ENCODE measurements at regions not wholly inside any gene's neighbourhood (a gene's known extent, or its start where the extent isn't known, plus 50 kb on each side); places are given as distances from the start of the nearest gene placed in this dataset.
A peak's percentile ranks its signal among the peaks of the same experiment; 100 is the strongest.

GRCh38 chr14:22486675-22487074, 102.3 kb downstream of the DAD1 start:
- H3K9me3 ChIP-seq = no peaks in the 10 kb centered on the region
- peaks cover 0 to 23% (median 0%) of the 10 kb centered on the region in 4 donors for H3K4me1 ChIP-seq
- H3K4me3 ChIP-seq = no peak overlapping the region
- intact Hi-C loops (cut with DNase I; ENCODE audit: low total_unique reads) = no loop called here
- no peak for TF ChIP-seq CTCF (IDR thresholded peaks at IDR 0.05)
- no peak for DNase-seq
- no peaks in the 10 kb centered on the region for H3K27me3 ChIP-seq
- peak overlapping the region; percentile 6 to 16 for H3K27ac ChIP-seq
- H3K36me3 ChIP-seq = no peaks in the 10 kb centered on the region

GRCh38 chr14:22485649-22486048, 103.4 kb downstream of the DAD1 start:
- Histone ChIP-seq H3K27me3 (no peaks in the 10 kb centered on the region), H3K4me1 (peaks cover 0 to 29% (median 0%) of the 10 kb centered on the region in 4 donors), H3K9me3 (no peaks in the 10 kb centered on the region), H3K27ac (no peak overlapping the region), H3K36me3 (no peaks in the 10 kb centered on the region), H3K4me3 (no peak overlapping the region)
- intact Hi-C loops (cut with DNase I; ENCODE audit: low total_unique reads) = no loop called here
- TF ChIP-seq CTCF (IDR thresholded peaks at IDR 0.05) = no peak
- no peak for DNase-seq

GRCh38 chr14:22485178-22485577, 103.8 kb downstream of the DAD1 start:
- H3K4me1 ChIP-seq = peaks cover 0 to 29% (median 0%) of the 10 kb centered on the region in 4 donors

GRCh38 chr14:22484632-22485031, 104.4 kb downstream of the DAD1 start:
- no peak overlapping the region for H3K4me3 ChIP-seq
- intact Hi-C loops (cut with DNase I; ENCODE audit: low total_unique reads) = no loop called here
- DNase-seq = no peak
- no peaks in the 10 kb centered on the region for H3K36me3 ChIP-seq
- no peaks in the 10 kb centered on the region for H3K9me3 ChIP-seq
- H3K27ac ChIP-seq = no peak overlapping the region
- peaks cover 0 to 29% (median 0%) of the 10 kb centered on the region in 4 donors for H3K4me1 ChIP-seq
- TF ChIP-seq CTCF (IDR thresholded peaks at IDR 0.05) = no peak
- H3K27me3 ChIP-seq = no peaks in the 10 kb centered on the region

More at GRCh38 chr14:22485178-22485577, 103.8 kb downstream of the DAD1 start:
- Histone ChIP-seq H3K4me3 (no peak overlapping the region), H3K36me3 (no peaks in the 10 kb centered on the region), H3K27ac (no peak overlapping the region), H3K27me3 (no peaks in the 10 kb centered on the region), H3K9me3 (no peaks in the 10 kb centered on the region)
- intact Hi-C loops (cut with DNase I; ENCODE audit: low total_unique reads) = no loop called here
- no peak for DNase-seq
- no peak for TF ChIP-seq CTCF (IDR thresholded peaks at IDR 0.05)

- TF ChIP-seq CTCF (IDR thresholded peaks at IDR 0.05) = no peak
- no peak overlapping the region for H3K4me3 ChIP-seq
- peaks cover 0 to 30% (median under 1%) of the 10 kb centered on the region in 4 donors for H3K4me1 ChIP-seq
Observed at GRCh38 chr14:22483863-22484593, 105.0 kb downstream of the DAD1 start.

More at GRCh38 chr14:22483863-22484593, 105.0 kb downstream of the DAD1 start:
- Histone ChIP-seq H3K27ac (peak overlapping the region in 1 of 2 donors; percentile 1), H3K36me3 (no peaks in the 10 kb centered on the region), H3K27me3 (no peaks in the 10 kb centered on the region), H3K9me3 (no peaks in the 10 kb centered on the region)
- no peak for DNase-seq
- intact Hi-C loops (cut with DNase I; ENCODE audit: low total_unique reads) = no loop called here
